Liver (tissue), 8 donors: ENCODE measurements at regions not wholly inside any gene's neighbourhood (a gene's known extent, or its start where the extent isn't known, plus 50 kb on each side); places are given as distances from the start of the nearest gene placed in this dataset.
A peak's percentile ranks its signal among the peaks of the same experiment; 100 is the strongest.

ENCODE experiments used
- DNase-seq: peaks from one replicate; pipeline ENCODE4 v3.0.0-alpha.2; 2017; ENCODE audit warnings: low spot score
- H3K27ac ChIP-seq, 2 donors: one replicate each; pipeline ENCODE4 v1.7.0; 2013; ENCODE audit warnings: inconsistent platforms in 2 of 2, low read length in 2 of 2, control low read depth in 1 of 2, low read depth in 1 of 2, mild to moderate bottlenecking in 1 of 2
- H3K27me3 ChIP-seq, 4 donors: one replicate each; pipeline versions ENCODE4 v1.6.1 to v1.7.0; 2013; ENCODE audit warnings: low read length in 3 of 4, inconsistent platforms in 1 of 4, mild to moderate bottlenecking in 1 of 4, moderate library complexity in 1 of 4; ENCODE audit not compliant: control insufficient read depth in 4 of 4, insufficient read depth in 4 of 4
- H3K36me3 ChIP-seq, 4 donors: one replicate each; pipeline versions ENCODE4 v1.6.1 to v1.7.0; 2013; ENCODE audit warnings: low read length in 3 of 4, mild to moderate bottlenecking in 3 of 4, low read depth in 1 of 4, moderate library complexity in 1 of 4; ENCODE audit not compliant: control insufficient read depth in 4 of 4, insufficient read depth in 3 of 4
- H3K4me1 ChIP-seq, 4 donors: one replicate each; pipeline versions ENCODE4 v1.6.1 to v1.7.0; 2013; ENCODE audit warnings: low read length in 3 of 4, mild to moderate bottlenecking in 3 of 4, moderate library complexity in 1 of 4; ENCODE audit not compliant: control insufficient read depth in 4 of 4, insufficient read depth in 4 of 4
- H3K4me3 ChIP-seq, 3 donors: one replicate each; pipeline versions ENCODE4 v1.6.1 to v1.7.0; 2013; ENCODE audit warnings: low read length in 3 of 3, control low read depth in 1 of 3, low read depth in 1 of 3, mild to moderate bottlenecking in 1 of 3
- H3K9ac ChIP-seq, 2 donors: one replicate each; pipeline ENCODE4 v1.7.0; 2013; ENCODE audit warnings: low read length in 2 of 2, mild to moderate bottlenecking in 2 of 2, moderate library complexity in 2 of 2, control low read depth in 1 of 2, low read depth in 1 of 2
- H3K9me3 ChIP-seq, 4 donors: one replicate each; pipeline versions ENCODE4 v1.6.1 to v1.7.0; 2013; ENCODE audit warnings: low read length in 3 of 4; ENCODE audit not compliant: control insufficient read depth in 4 of 4
- EGR1 ChIP-seq, 2 donors: IDR thresholded peaks; 2 replicates each; pipeline ENCODE4 v1.6.1; 2016 to 2018; ENCODE audit warnings: antibody characterized with exemption in 2 of 2, low read depth in 2 of 2
- FOXA1 ChIP-seq: IDR thresholded peaks from 2 replicates; pipeline ENCODE4 v1.6.1; 2016; ENCODE audit warnings: antibody characterized with exemption
- FOXA2 ChIP-seq: IDR thresholded peaks from 2 replicates; pipeline ENCODE4 v1.6.1; 2016; ENCODE audit warnings: antibody characterized with exemption
- GABPA ChIP-seq, 2 donors: IDR thresholded peaks in 1 of 2; conservative IDR thresholded peaks in 1 of 2; 2 replicates each; pipeline ENCODE4 v1.6.1; 2016; ENCODE audit warnings: antibody characterized with exemption in 2 of 2, mild to moderate bottlenecking in 1 of 2, moderate library complexity in 1 of 2
- HNF4A ChIP-seq, 2 donors: conservative IDR thresholded peaks; 2 replicates each; pipeline ENCODE4 v1.6.1; 2016; ENCODE audit warnings: antibody characterized with exemption in 2 of 2, mild to moderate bottlenecking in 2 of 2
- HNF4G ChIP-seq: IDR thresholded peaks from 2 replicates; pipeline ENCODE4 v1.6.1; 2016; ENCODE audit warnings: antibody characterized with exemption
- NR2F2 ChIP-seq: IDR thresholded peaks from 2 replicates; pipeline ENCODE4 v1.6.1; 2016; ENCODE audit warnings: antibody characterized with exemption
- RAD21 ChIP-seq, 2 donors: IDR thresholded peaks; 2 replicates each; pipeline ENCODE4 v1.6.1; 2016; ENCODE audit warnings: antibody characterized with exemption in 2 of 2, mild to moderate bottlenecking in 2 of 2
- RXRA ChIP-seq, 2 donors: IDR thresholded peaks; 2 replicates each; pipeline ENCODE4 v1.6.1; 2017 to 2018; ENCODE audit warnings: antibody characterized with exemption in 2 of 2, mild to moderate bottlenecking in 1 of 2
- SP1 ChIP-seq: IDR thresholded peaks from 2 replicates; pipeline ENCODE4 v1.6.1; 2018; ENCODE audit warnings: antibody characterized with exemption, mild to moderate bottlenecking
- TAF1 ChIP-seq: conservative IDR thresholded peaks from 2 replicates; pipeline ENCODE4 v1.6.1; 2016; ENCODE audit warnings: antibody characterized with exemption, mild to moderate bottlenecking
- YY1 ChIP-seq: IDR thresholded peaks from 2 replicates; pipeline ENCODE4 v1.6.1; 2016; ENCODE audit warnings: antibody characterized with exemption, mild to moderate bottlenecking
- WGBS: extraction: QIAGEN DNeasy Blood & Tissue Kit; methylation state at CpG from one replicate; pipeline ENCODE4 v1.1.7; 2013; 5-methylcytosine and 5-hydroxymethylcytosine counted together
- TF ChIP-seq, protein P1 (sequence below): IDR thresholded peaks from 2 replicates; pipeline ENCODE4 v1.6.1; 2016; ENCODE audit warnings: antibody characterized with exemption, mild to moderate bottlenecking
- TF ChIP-seq, protein P2 (sequence below): IDR thresholded peaks from 2 replicates; pipeline ENCODE4 v1.6.1; 2016; ENCODE audit warnings: antibody characterized with exemption
- TF ChIP-seq, protein P3 (sequence below): IDR thresholded peaks from 2 replicates; pipeline ENCODE4 v1.6.1; 2016; ENCODE audit warnings: antibody characterized with exemption
- TF ChIP-seq, protein P4 (sequence below): fragments of 150-350 bp; IDR thresholded peaks from 2 replicates; pipeline ENCODE4 v1.5.1; 2017; ENCODE audit warnings: improper control_type of control experiment, low read depth, low read length; ENCODE audit not compliant: missing input control
- donor health status: healthy.
- donor health status: healthy.
- donor health status: healthy.
- donor health status: healthy.
- donor health status: healthy.

DNA sequence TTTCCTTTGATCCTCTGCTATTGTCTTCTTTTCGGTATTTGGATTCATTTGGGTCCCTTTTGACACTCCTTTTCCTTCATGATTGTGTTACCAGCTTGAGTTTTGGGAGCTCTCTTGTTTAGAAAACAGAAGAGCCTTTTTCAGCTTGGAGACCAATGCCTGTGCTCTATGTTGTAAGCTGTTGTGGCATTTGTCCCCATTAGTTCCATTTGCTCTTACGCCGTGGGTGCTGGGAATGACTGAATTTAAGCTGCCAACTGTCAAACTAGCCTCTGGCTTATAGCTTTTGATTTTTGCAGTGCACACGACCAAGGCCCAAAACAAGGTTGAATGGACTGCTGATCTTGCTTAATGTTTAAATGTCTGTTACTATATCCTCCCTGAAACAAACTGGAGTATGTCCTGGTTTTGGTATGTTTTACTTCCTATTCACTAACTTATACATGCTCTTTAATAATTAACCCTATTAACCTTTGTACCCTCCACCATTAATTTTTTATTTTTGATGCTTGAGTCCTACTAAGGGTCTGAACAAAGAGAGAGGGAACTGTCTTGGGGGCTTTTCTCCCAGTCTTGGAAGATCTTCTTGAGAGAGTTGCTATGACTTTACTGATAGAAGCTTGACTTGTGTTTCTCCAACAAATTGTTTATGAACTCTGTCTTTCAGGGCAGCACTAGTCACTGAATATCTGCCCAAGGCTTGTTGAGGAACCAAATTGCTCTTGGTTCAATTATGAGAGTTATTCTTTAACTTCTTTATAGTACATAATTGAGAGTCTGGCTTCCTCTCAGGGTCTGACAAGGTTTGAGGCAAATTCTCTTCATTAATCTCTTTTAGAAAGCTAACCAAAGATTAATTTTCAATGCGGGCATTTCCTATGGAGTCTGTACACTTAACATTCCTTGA, 100.3 kb upstream of the SIRPG start:
- no peaks in the 10 kb centered on the region for H3K36me3 ChIP-seq
- DNase-seq: no peak
- TF ChIP-seq GABPA (IDR thresholded peaks at IDR 0.05 in 1 of 2, conservative IDR thresholded peaks at IDR 0.05 in 1 of 2) (no peak), RAD21 (IDR thresholded peaks at IDR 0.05) (no peak), SP1 (peak; percentile 43), HNF4A (conservative IDR thresholded peaks at IDR 0.05) (peak; percentile 21 to 51), RXRA (IDR thresholded peaks at IDR 0.05) (peak in 1 of 2 donors; percentile 13), HNF4G (no peak)
- no peaks in the 10 kb centered on the region for H3K9me3 ChIP-seq
- no peak overlapping the region for H3K4me3 ChIP-seq
- no peak overlapping the region for H3K27ac ChIP-seq
- H3K9ac ChIP-seq: no peak overlapping the region
- WGBS: 38% methylated on average over 5 of the region's 5 CpGs
- no peaks in the 10 kb centered on the region for H3K27me3 ChIP-seq
- H3K4me1 ChIP-seq: peaks cover 5 to 33% (median 19%) of the 10 kb centered on the region in 4 donors

DNA sequence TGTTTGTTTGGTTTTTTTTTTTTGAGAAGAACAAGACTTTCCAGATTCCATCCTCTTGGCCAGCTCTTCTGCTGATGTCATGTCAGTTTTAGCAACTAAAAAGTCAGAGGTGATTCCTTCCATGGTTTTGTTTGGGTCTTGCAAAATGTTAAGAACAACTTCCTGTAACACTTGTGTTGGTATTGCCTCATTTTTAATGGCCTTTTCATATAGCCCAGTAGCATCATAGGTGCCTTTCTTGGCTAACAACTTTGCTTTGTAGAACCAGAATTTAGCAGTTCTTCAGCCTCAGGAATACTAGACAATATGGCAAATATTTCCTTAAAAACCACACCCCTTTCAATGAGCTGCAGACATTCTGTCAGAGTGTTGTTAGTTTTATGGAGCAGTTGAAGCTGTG, 99.5 kb upstream of the SIRPG start:
- Histone ChIP-seq H3K4me1 (peaks cover 5 to 38% (median 19%) of the 10 kb centered on the region in 4 donors), H3K9ac (no peak overlapping the region), H3K27me3 (no peaks in the 10 kb centered on the region), H3K27ac (no peak overlapping the region), H3K36me3 (no peaks in the 10 kb centered on the region), H3K9me3 (no peaks in the 10 kb centered on the region), H3K4me3 (no peak overlapping the region)
- TF ChIP-seq EGR1 (IDR thresholded peaks at IDR 0.05; ENCODE audit: low read depth in 2 of 2) (no peak), YY1 (no peak), NR2F2 (no peak), SP1 (no peak), RXRA (IDR thresholded peaks at IDR 0.05) (no peak), FOXA1 (no peak)
- TF ChIP-seq, protein P1, sequence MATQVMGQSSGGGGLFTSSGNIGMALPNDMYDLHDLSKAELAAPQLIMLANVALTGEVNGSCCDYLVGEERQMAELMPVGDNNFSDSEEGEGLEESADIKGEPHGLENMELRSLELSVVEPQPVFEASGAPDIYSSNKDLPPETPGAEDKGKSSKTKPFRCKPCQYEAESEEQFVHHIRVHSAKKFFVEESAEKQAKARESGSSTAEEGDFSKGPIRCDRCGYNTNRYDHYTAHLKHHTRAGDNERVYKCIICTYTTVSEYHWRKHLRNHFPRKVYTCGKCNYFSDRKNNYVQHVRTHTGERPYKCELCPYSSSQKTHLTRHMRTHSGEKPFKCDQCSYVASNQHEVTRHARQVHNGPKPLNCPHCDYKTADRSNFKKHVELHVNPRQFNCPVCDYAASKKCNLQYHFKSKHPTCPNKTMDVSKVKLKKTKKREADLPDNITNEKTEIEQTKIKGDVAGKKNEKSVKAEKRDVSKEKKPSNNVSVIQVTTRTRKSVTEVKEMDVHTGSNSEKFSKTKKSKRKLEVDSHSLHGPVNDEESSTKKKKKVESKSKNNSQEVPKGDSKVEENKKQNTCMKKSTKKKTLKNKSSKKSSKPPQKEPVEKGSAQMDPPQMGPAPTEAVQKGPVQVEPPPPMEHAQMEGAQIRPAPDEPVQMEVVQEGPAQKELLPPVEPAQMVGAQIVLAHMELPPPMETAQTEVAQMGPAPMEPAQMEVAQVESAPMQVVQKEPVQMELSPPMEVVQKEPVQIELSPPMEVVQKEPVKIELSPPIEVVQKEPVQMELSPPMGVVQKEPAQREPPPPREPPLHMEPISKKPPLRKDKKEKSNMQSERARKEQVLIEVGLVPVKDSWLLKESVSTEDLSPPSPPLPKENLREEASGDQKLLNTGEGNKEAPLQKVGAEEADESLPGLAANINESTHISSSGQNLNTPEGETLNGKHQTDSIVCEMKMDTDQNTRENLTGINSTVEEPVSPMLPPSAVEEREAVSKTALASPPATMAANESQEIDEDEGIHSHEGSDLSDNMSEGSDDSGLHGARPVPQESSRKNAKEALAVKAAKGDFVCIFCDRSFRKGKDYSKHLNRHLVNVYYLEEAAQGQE: no peak
- TF ChIP-seq, protein P2, sequence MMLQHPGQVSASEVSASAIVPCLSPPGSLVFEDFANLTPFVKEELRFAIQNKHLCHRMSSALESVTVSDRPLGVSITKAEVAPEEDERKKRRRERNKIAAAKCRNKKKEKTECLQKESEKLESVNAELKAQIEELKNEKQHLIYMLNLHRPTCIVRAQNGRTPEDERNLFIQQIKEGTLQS: no peak
- no peak for DNase-seq

DNA sequence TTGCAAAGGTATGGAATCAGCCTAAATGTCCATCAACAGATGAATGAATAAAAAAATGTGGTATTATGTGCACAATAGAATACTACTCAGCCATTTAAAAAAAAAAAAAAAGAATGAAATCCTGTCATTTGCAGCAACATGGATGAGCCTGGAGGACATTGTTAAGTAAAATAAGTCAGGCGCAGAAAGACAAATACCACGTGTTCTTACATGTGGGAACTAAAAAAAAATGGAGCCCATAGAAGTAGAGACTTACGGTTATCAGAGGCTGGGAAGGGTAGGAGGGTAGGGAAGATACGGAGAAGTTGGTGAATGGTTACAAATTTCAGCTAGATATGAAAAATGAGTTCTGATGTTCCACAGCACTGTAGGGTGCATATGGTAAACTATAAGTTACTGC, 97.2 kb upstream of the SIRPG start:
- Histone ChIP-seq H3K4me3 (no peak overlapping the region), H3K4me1 (peaks cover 5 to 34% (median 16%) of the 10 kb centered on the region in 4 donors), H3K27me3 (no peaks in the 10 kb centered on the region), H3K9me3 (no peaks in the 10 kb centered on the region), H3K36me3 (no peaks in the 10 kb centered on the region), H3K9ac (no peak overlapping the region), H3K27ac (no peak overlapping the region)
- DNase-seq: no peak
- 89% methylated on average over 4 of the region's 4 CpGs for WGBS
- TF ChIP-seq RXRA (IDR thresholded peaks at IDR 0.05): no peak
- TF ChIP-seq, protein P3, sequence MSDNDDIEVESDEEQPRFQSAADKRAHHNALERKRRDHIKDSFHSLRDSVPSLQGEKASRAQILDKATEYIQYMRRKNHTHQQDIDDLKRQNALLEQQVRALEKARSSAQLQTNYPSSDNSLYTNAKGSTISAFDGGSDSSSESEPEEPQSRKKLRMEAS: no peak
- TF ChIP-seq HNF4G: no peak
- TF ChIP-seq, protein P4, sequence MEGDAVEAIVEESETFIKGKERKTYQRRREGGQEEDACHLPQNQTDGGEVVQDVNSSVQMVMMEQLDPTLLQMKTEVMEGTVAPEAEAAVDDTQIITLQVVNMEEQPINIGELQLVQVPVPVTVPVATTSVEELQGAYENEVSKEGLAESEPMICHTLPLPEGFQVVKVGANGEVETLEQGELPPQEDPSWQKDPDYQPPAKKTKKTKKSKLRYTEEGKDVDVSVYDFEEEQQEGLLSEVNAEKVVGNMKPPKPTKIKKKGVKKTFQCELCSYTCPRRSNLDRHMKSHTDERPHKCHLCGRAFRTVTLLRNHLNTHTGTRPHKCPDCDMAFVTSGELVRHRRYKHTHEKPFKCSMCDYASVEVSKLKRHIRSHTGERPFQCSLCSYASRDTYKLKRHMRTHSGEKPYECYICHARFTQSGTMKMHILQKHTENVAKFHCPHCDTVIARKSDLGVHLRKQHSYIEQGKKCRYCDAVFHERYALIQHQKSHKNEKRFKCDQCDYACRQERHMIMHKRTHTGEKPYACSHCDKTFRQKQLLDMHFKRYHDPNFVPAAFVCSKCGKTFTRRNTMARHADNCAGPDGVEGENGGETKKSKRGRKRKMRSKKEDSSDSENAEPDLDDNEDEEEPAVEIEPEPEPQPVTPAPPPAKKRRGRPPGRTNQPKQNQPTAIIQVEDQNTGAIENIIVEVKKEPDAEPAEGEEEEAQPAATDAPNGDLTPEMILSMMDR: no peak
- no peak for TF ChIP-seq TAF1
- TF ChIP-seq, protein P2: no peak
- TF ChIP-seq RAD21 (IDR thresholded peaks at IDR 0.05): no peak
- TF ChIP-seq, protein P1: no peak
- TF ChIP-seq SP1: no peak
- TF ChIP-seq EGR1 (IDR thresholded peaks at IDR 0.05; ENCODE audit: low read depth in 2 of 2): no peak
- TF ChIP-seq FOXA2: no peak
- TF ChIP-seq FOXA1: no peak
